G401.6 (cell line): ENCODE measurements at regions not wholly inside any gene's neighbourhood (a gene's known extent, or its start where the extent isn't known, plus 50 kb on each side); places are given as distances from the start of the nearest gene placed in this dataset.
"Not testable (repeated sequence)": the region's sequence is repeated elsewhere in the genome, so short reads cannot be mapped to it uniquely, and the experiment has no call there.

Experiments used
- FAIRE-seq: peaks from 2 replicates; lab custom pipeline; 2012; peaks lifted over from hg19 to GRCh38; lab: Jason Lieb, UNC

GRCh38 chr12:127773520-127773919 is 493.4 kb upstream of the TMEM132C start:
- FAIRE-seq: no peak

- no peak for FAIRE-seq
Measured at GRCh38 chr12:127774828-127775227, 492.1 kb upstream of the TMEM132C start.

GRCh38 chr12:127779301-127780045 is 487.5 kb upstream of the TMEM132C start:
- no peak for FAIRE-seq

GRCh38 chr12:127780881-127781280 is 486.1 kb upstream of the TMEM132C start:
- no peak for FAIRE-seq

GRCh38 chr12:127781336-127781735 is 485.6 kb upstream of the TMEM132C start:
- FAIRE-seq: no peak

- no peak for FAIRE-seq
Measured at GRCh38 chr12:127785540-127785939, 481.4 kb upstream of the TMEM132C start.

GRCh38 chr12:127785986-127786590 is 480.9 kb upstream of the TMEM132C start:
- no peak for FAIRE-seq

- no peak for FAIRE-seq
Measured at GRCh38 chr12:127787544-127787943, 479.4 kb upstream of the TMEM132C start.

GRCh38 chr12:127790376-127790775 is 476.6 kb upstream of the TMEM132C start:
- FAIRE-seq: no peak

- no peak for FAIRE-seq
Measured at GRCh38 chr12:127791217-127791616, 475.8 kb upstream of the TMEM132C start.

GRCh38 chr12:127797918-127798317 is 469.1 kb upstream of the TMEM132C start:
- FAIRE-seq: no peak

GRCh38 chr12:127802271-127802670 is 464.7 kb upstream of the TMEM132C start:
- FAIRE-seq: no peak

- no peak for FAIRE-seq
Measured at GRCh38 chr12:127803545-127803944, 463.4 kb upstream of the TMEM132C start.

- FAIRE-seq: no peak
Measured at GRCh38 chr12:127809275-127809674, 457.7 kb upstream of the TMEM132C start.

- FAIRE-seq: no peak
Measured at GRCh38 chr12:127810041-127810440, 456.9 kb upstream of the TMEM132C start.

- not testable (repeated sequence) for FAIRE-seq
Measured at GRCh38 chr12:127810459-127810858, 456.5 kb upstream of the TMEM132C start.

- no peak for FAIRE-seq
Measured at GRCh38 chr12:127811988-127812387, 455.0 kb upstream of the TMEM132C start.

- FAIRE-seq: no peak
Measured at GRCh38 chr12:127813147-127813546, 453.8 kb upstream of the TMEM132C start.

GRCh38 chr12:127819056-127819455 is 447.9 kb upstream of the TMEM132C start:
- no peak for FAIRE-seq

GRCh38 chr12:127820271-127820670 is 446.7 kb upstream of the TMEM132C start:
- FAIRE-seq: no peak

- no peak for FAIRE-seq
Measured at GRCh38 chr12:127820846-127821245, 446.1 kb upstream of the TMEM132C start.

- no peak for FAIRE-seq
Measured at GRCh38 chr12:127822809-127823411, 444.1 kb upstream of the TMEM132C start.

- no peak for FAIRE-seq
Measured at GRCh38 chr12:127823801-127824200, 443.2 kb upstream of the TMEM132C start.
